ENCODE measurements at regions not wholly inside any gene's neighbourhood (a gene's known extent, or its start where the extent isn't known, plus 50 kb on each side); places are given as distances from the start of the nearest gene placed in this dataset.

DNA sequence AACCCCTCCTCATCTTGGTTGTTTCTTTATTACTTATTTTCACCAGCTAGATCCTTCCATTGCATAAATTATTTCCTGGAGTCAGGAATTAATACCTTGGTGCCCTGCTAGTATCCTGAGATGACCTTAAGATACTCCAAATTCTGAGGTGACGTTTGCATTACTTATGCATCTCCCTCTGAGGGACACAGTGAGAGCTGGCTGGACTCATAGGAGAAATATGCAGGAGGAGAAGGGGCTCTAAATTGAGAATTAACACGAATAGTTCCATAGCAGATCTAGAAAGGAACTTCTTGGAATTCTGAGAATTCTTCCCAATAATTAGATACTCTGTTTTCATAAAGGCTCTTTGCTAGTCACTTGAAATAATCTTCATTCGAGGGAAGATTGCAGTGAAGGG, 310.6 kb upstream of the ZEB2 start:
- intact Hi-C loops (cut with micrococcal nuclease) = no loop called here
- CTCF ChIA-PET = no interaction called here
- no peaks in the 10 kb centered on the region for H3K36me3 Mint-ChIP-seq (ENCODE audit: low read depth)

GRCh38 chr2:144827404-144827803, 307.5 kb upstream of the ZEB2 start:
- Mint-ChIP-seq H3K27me3 (no peaks in the 10 kb centered on the region), H3K4me3 (no peak overlapping the region), H3K4me1 (no peaks in the 10 kb centered on the region), H3K9me3 (no peaks in the 10 kb centered on the region), H3K36me3 (ENCODE audit: low read depth) (no peaks in the 10 kb centered on the region), H3K27ac (no peak overlapping the region)
- DNase-seq (no peak), ATAC-seq (ENCODE audit: low read depth) (no peak)
- TF ChIP-seq, protein P1, sequence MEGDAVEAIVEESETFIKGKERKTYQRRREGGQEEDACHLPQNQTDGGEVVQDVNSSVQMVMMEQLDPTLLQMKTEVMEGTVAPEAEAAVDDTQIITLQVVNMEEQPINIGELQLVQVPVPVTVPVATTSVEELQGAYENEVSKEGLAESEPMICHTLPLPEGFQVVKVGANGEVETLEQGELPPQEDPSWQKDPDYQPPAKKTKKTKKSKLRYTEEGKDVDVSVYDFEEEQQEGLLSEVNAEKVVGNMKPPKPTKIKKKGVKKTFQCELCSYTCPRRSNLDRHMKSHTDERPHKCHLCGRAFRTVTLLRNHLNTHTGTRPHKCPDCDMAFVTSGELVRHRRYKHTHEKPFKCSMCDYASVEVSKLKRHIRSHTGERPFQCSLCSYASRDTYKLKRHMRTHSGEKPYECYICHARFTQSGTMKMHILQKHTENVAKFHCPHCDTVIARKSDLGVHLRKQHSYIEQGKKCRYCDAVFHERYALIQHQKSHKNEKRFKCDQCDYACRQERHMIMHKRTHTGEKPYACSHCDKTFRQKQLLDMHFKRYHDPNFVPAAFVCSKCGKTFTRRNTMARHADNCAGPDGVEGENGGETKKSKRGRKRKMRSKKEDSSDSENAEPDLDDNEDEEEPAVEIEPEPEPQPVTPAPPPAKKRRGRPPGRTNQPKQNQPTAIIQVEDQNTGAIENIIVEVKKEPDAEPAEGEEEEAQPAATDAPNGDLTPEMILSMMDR (IDR thresholded peaks at IDR 0.05) = no peak
- ChIA-PET POLR2A (no interaction called here), CTCF (no interaction called here)
- intact Hi-C loops (cut with micrococcal nuclease) = no loop called here

More for the DNA sequence above, 310.6 kb upstream of the ZEB2 start:
- no peak for ATAC-seq (ENCODE audit: low read depth)
- no peak overlapping the region for H3K27ac Mint-ChIP-seq
- POLR2A ChIA-PET = no interaction called here
- no peaks in the 10 kb centered on the region for H3K9me3 Mint-ChIP-seq
- TF ChIP-seq, protein P1 (IDR thresholded peaks at IDR 0.05) = no peak
- H3K27me3 Mint-ChIP-seq = no peaks in the 10 kb centered on the region
- no peaks in the 10 kb centered on the region for H3K4me1 Mint-ChIP-seq
- DNase-seq = no peak
- H3K4me3 Mint-ChIP-seq = no peak overlapping the region

GRCh38 chr2:144826105-144826504, 306.2 kb upstream of the ZEB2 start:
- H3K27ac Mint-ChIP-seq = no peak overlapping the region
- ATAC-seq (ENCODE audit: low read depth) (no peak), DNase-seq (no peak)
- TF ChIP-seq, protein P1 (IDR thresholded peaks at IDR 0.05) = no peak
- ChIA-PET CTCF (no interaction called here), POLR2A (no interaction called here)
- intact Hi-C loops (cut with micrococcal nuclease) = no loop called here
- no peaks in the 10 kb centered on the region for H3K4me1 Mint-ChIP-seq
- no peaks in the 10 kb centered on the region for H3K36me3 Mint-ChIP-seq (ENCODE audit: low read depth)
- no peaks in the 10 kb centered on the region for H3K9me3 Mint-ChIP-seq
- no peak overlapping the region for H3K4me3 Mint-ChIP-seq
- no peaks in the 10 kb centered on the region for H3K27me3 Mint-ChIP-seq

- no peaks in the 10 kb centered on the region for H3K27me3 Mint-ChIP-seq
- intact Hi-C loops (cut with micrococcal nuclease) = no loop called here
- ATAC-seq (ENCODE audit: low read depth) (no peak), DNase-seq (no peak)
- H3K4me3 Mint-ChIP-seq = no peak overlapping the region
- H3K36me3 Mint-ChIP-seq (ENCODE audit: low read depth) = no peaks in the 10 kb centered on the region
- no peak overlapping the region for H3K27ac Mint-ChIP-seq
- H3K4me1 Mint-ChIP-seq = no peaks in the 10 kb centered on the region
- no peaks in the 10 kb centered on the region for H3K9me3 Mint-ChIP-seq
- ChIA-PET CTCF (no interaction called here), POLR2A (no interaction called here)
- TF ChIP-seq, protein P1 (IDR thresholded peaks at IDR 0.05) = no peak
These were observed 305.6 kb upstream of the ZEB2 start for GRCh38 chr2:144825331-144826020.

- H3K9me3 Mint-ChIP-seq = no peaks in the 10 kb centered on the region
- H3K36me3 Mint-ChIP-seq (ENCODE audit: low read depth) = no peaks in the 10 kb centered on the region
- no peak for ATAC-seq (ENCODE audit: low read depth)
- TF ChIP-seq, protein P1 (IDR thresholded peaks at IDR 0.05) = no peak
- ChIA-PET POLR2A (no interaction called here), CTCF (no interaction called here)
- H3K4me3 Mint-ChIP-seq = no peak overlapping the region
- H3K27ac Mint-ChIP-seq = no peak overlapping the region
- no peak for DNase-seq
- intact Hi-C loops (cut with micrococcal nuclease) = no loop called here
- H3K4me1 Mint-ChIP-seq = no peaks in the 10 kb centered on the region
- H3K27me3 Mint-ChIP-seq = no peaks in the 10 kb centered on the region
These were observed 304.6 kb upstream of the ZEB2 start for GRCh38 chr2:144824306-144825080.
